ENCODE measurements at regions not wholly inside any gene's neighbourhood (a gene's known extent, or its start where the extent isn't known, plus 50 kb on each side); places are given as distances from the start of the nearest gene placed in this dataset.

GRCh38 chr20:60268491-60268890, 310.3 kb downstream of the CDH26 start:
- Histone ChIP-seq H3K4me2 (ENCODE audit: low read depth, low read length, poor library complexity, severe bottlenecking) (no peak overlapping the region), H3K9me3 (ENCODE audit: low read length) (no peaks in the 10 kb centered on the region; the same call in 1 of the 2 replicates), H3K27ac (ENCODE audit: low read length) (no peak overlapping the region), H3K9me2 (replicated peaks; ENCODE audit: insufficient read depth, low read length) (no peaks in the 10 kb centered on the region), H3K27me3 (ENCODE audit: low read length) (no peaks in the 10 kb centered on the region), H4K20me1 (ENCODE audit: insufficient read depth, low read depth, low read length) (no peaks in the 10 kb centered on the region), H2AFZ (ENCODE audit: low read length) (no peak overlapping the region), H3K9ac (ENCODE audit: low read length) (no peak overlapping the region), H3K4me3 (ENCODE audit: low read length) (no peak overlapping the region), H3K79me2 (ENCODE audit: low read length) (no peaks in the 10 kb centered on the region), H3K4me1 (ENCODE audit: low read length) (no peaks in the 10 kb centered on the region), H3K36me3 (ENCODE audit: insufficient read depth, low read length) (no peaks in the 10 kb centered on the region)
- DNase-seq: peak; percentile 45

DNA sequence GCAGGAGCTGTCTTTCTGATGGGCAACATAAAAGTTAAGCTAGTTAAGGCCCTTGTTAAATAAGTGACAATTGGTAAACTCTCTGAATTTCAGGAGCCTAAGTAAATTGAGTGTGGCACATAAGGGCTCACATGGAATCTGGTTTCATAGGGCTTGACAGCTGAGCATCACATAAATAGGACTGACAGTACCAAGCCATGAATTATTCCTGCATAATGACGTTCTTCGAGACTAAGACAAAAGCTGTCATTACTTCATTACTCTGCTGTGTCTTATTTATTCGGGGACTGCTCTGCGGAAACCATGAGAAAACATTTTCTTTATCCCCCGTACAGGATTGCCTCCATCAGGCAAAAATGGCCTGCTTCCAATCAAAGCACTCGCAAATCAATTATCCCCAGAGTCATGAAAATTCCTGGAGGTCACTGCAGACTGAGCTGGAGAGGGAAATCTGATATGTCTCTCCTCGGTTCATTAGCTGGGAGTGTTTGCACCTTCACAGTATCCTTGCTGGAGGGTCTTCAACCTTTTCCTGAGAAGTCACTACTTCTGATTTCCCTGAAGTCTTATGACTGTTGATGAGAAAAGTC, 311.4 kb downstream of the CDH26 start:
- H3K9me3 ChIP-seq (ENCODE audit: low read length): no peaks in the 10 kb centered on the region; the same call in 1 of the 2 replicates
- no peaks in the 10 kb centered on the region for H3K79me2 ChIP-seq (ENCODE audit: low read length)
- no peaks in the 10 kb centered on the region for H3K9me2 ChIP-seq (replicated peaks; ENCODE audit: insufficient read depth, low read length)
- no peaks in the 10 kb centered on the region for H4K20me1 ChIP-seq (ENCODE audit: insufficient read depth, low read depth, low read length)
- H3K4me2 ChIP-seq (ENCODE audit: low read depth, low read length, poor library complexity, severe bottlenecking): no peak overlapping the region
- H3K4me1 ChIP-seq (ENCODE audit: low read length): no peaks in the 10 kb centered on the region
- H3K27ac ChIP-seq (ENCODE audit: low read length): no peak overlapping the region
- H3K4me3 ChIP-seq (ENCODE audit: low read length): no peak overlapping the region
- DNase-seq: no peak
- no peak overlapping the region for H3K9ac ChIP-seq (ENCODE audit: low read length)
- H3K36me3 ChIP-seq (ENCODE audit: insufficient read depth, low read length): no peaks in the 10 kb centered on the region
- no peaks in the 10 kb centered on the region for H3K27me3 ChIP-seq (ENCODE audit: low read length)
- H2AFZ ChIP-seq (ENCODE audit: low read length): no peak overlapping the region

DNA sequence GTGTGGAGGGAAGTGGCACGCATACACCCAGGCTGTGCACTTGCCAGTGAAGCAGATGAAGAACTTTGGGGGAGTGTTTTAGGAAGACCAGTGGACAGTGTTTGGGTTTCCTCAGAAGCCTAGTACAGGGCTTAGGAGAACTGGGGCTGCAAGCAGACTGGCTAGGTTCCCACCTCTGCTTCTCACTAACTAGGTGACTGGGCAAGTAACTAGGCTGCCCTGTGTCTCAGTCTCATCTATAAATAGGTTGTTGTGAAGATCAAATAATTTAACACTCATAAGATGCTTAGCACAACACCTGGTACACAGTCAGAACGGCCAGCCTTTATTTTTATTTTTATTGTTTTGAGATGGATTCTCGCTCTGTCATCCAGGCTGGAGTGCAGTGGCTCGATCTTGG, 312.1 kb downstream of the CDH26 start:
- H3K9me3 ChIP-seq (ENCODE audit: low read length): no peaks in the 10 kb centered on the region; the same call in 1 of the 2 replicates
- no peak overlapping the region for H3K4me3 ChIP-seq (ENCODE audit: low read length)
- H3K9ac ChIP-seq (ENCODE audit: low read length): no peak overlapping the region
- no peaks in the 10 kb centered on the region for H3K4me1 ChIP-seq (ENCODE audit: low read length)
- H3K4me2 ChIP-seq (ENCODE audit: low read depth, low read length, poor library complexity, severe bottlenecking): no peak overlapping the region
- no peak overlapping the region for H2AFZ ChIP-seq (ENCODE audit: low read length)
- no peaks in the 10 kb centered on the region for H3K9me2 ChIP-seq (replicated peaks; ENCODE audit: insufficient read depth, low read length)
- H3K36me3 ChIP-seq (ENCODE audit: insufficient read depth, low read length): no peaks in the 10 kb centered on the region
- H3K27ac ChIP-seq (ENCODE audit: low read length): no peak overlapping the region
- H3K27me3 ChIP-seq (ENCODE audit: low read length): no peaks in the 10 kb centered on the region
- no peak for DNase-seq
- H3K79me2 ChIP-seq (ENCODE audit: low read length): no peaks in the 10 kb centered on the region
- H4K20me1 ChIP-seq (ENCODE audit: insufficient read depth, low read depth, low read length): no peaks in the 10 kb centered on the region

GRCh38 chr20:60271597-60271996, 313.4 kb downstream of the CDH26 start:
- Histone ChIP-seq H3K36me3 (ENCODE audit: insufficient read depth, low read length) (no peaks in the 10 kb centered on the region), H3K79me2 (ENCODE audit: low read length) (no peaks in the 10 kb centered on the region), H3K4me2 (ENCODE audit: low read depth, low read length, poor library complexity, severe bottlenecking) (no peak overlapping the region), H3K9me2 (replicated peaks; ENCODE audit: insufficient read depth, low read length) (no peaks in the 10 kb centered on the region), H3K4me1 (ENCODE audit: low read length) (no peaks in the 10 kb centered on the region), H4K20me1 (ENCODE audit: insufficient read depth, low read depth, low read length) (no peaks in the 10 kb centered on the region), H3K27ac (ENCODE audit: low read length) (no peak overlapping the region), H3K27me3 (ENCODE audit: low read length) (no peaks in the 10 kb centered on the region), H3K9me3 (ENCODE audit: low read length) (no peaks in the 10 kb centered on the region; the same call in 1 of the 2 replicates), H2AFZ (ENCODE audit: low read length) (no peak overlapping the region), H3K4me3 (ENCODE audit: low read length) (no peak overlapping the region), H3K9ac (ENCODE audit: low read length) (no peak overlapping the region)
- peak; percentile 49 for DNase-seq

DNA sequence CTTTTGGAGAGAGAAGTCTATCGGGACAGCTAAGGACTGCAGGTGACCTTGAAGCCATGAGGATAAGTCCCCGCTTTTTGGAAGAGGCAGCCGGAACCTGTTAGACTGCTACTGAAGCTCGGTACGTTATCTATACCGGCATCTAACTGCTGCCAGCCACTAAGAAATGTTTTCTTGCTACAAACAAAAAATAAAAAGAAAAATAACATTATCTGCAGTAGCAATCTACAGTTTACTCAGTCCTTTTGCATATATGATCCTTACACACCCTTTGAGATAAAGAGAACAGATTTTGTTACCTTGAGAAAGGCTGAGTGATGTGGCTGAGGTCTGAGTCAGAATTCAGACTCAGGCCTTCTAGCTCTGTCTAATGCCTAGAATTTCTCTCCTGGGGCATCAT, 314.6 kb downstream of the CDH26 start:
- Histone ChIP-seq H3K27ac (ENCODE audit: low read length) (no peak overlapping the region), H4K20me1 (ENCODE audit: insufficient read depth, low read depth, low read length) (no peaks in the 10 kb centered on the region), H3K4me1 (ENCODE audit: low read length) (no peaks in the 10 kb centered on the region), H3K4me3 (ENCODE audit: low read length) (no peak overlapping the region), H2AFZ (ENCODE audit: low read length) (no peak overlapping the region), H3K36me3 (ENCODE audit: insufficient read depth, low read length) (no peaks in the 10 kb centered on the region), H3K4me2 (ENCODE audit: low read depth, low read length, poor library complexity, severe bottlenecking) (no peak overlapping the region), H3K79me2 (ENCODE audit: low read length) (no peaks in the 10 kb centered on the region), H3K9me3 (ENCODE audit: low read length) (no peaks in the 10 kb centered on the region; the same call in 1 of the 2 replicates), H3K9ac (ENCODE audit: low read length) (no peak overlapping the region), H3K27me3 (ENCODE audit: low read length) (no peaks in the 10 kb centered on the region), H3K9me2 (replicated peaks; ENCODE audit: insufficient read depth, low read length) (no peaks in the 10 kb centered on the region)
- DNase-seq: no peak

DNA sequence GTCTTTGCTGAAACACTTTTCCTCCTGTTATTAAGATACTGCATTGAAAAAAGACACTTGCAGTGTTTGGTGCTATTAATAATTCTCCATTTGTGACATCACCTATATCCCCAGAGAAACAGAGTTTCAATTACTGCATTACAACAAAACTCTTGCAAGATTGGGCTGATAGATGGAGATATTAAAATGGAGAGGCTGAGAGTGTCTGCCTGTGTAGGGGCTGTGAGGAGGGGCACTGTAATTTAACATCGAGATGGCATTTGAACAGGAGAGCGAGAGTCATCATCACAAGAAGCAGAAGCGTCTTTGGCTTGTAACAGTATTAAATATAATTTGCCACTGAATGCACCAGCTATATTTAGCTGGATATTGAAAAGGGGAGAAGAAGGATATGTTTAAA, 316.5 kb downstream of the CDH26 start:
- H3K9ac ChIP-seq (ENCODE audit: low read length): no peak overlapping the region
- no peaks in the 10 kb centered on the region for H3K9me2 ChIP-seq (replicated peaks; ENCODE audit: insufficient read depth, low read length)
- no peaks in the 10 kb centered on the region for H3K36me3 ChIP-seq (ENCODE audit: insufficient read depth, low read length)
- no peaks in the 10 kb centered on the region for H3K27me3 ChIP-seq (ENCODE audit: low read length)
- H3K27ac ChIP-seq (ENCODE audit: low read length): no peak overlapping the region
- H4K20me1 ChIP-seq (ENCODE audit: insufficient read depth, low read depth, low read length): no peaks in the 10 kb centered on the region
- H3K9me3 ChIP-seq (ENCODE audit: low read length): no peaks in the 10 kb centered on the region
- DNase-seq: no peak
- no peak overlapping the region for H3K4me3 ChIP-seq (ENCODE audit: low read length)
- no peaks in the 10 kb centered on the region for H3K79me2 ChIP-seq (ENCODE audit: low read length)
- no peak overlapping the region for H3K4me2 ChIP-seq (ENCODE audit: low read depth, low read length, poor library complexity, severe bottlenecking)
- no peak overlapping the region for H2AFZ ChIP-seq (ENCODE audit: low read length)
- H3K4me1 ChIP-seq (ENCODE audit: low read length): no peaks in the 10 kb centered on the region

- Histone ChIP-seq H3K9me3 (ENCODE audit: low read length) (peaks cover 14% of the 10 kb centered on the region), H3K4me3 (ENCODE audit: low read length) (no peak overlapping the region), H3K9ac (ENCODE audit: low read length) (no peak overlapping the region), H3K79me2 (ENCODE audit: low read length) (no peaks in the 10 kb centered on the region), H3K27me3 (ENCODE audit: low read length) (no peaks in the 10 kb centered on the region), H4K20me1 (ENCODE audit: insufficient read depth, low read depth, low read length) (no peaks in the 10 kb centered on the region), H2AFZ (ENCODE audit: low read length) (no peak overlapping the region), H3K9me2 (replicated peaks; ENCODE audit: insufficient read depth, low read length) (no peaks in the 10 kb centered on the region), H3K4me2 (ENCODE audit: low read depth, low read length, poor library complexity, severe bottlenecking) (no peak overlapping the region), H3K36me3 (ENCODE audit: insufficient read depth, low read length) (no peaks in the 10 kb centered on the region), H3K27ac (ENCODE audit: low read length) (no peak overlapping the region), H3K4me1 (ENCODE audit: low read length) (no peaks in the 10 kb centered on the region)
- DNase-seq: no peak
Observed at GRCh38 chr20:60281295-60281694, 323.1 kb downstream of the CDH26 start.

DNA sequence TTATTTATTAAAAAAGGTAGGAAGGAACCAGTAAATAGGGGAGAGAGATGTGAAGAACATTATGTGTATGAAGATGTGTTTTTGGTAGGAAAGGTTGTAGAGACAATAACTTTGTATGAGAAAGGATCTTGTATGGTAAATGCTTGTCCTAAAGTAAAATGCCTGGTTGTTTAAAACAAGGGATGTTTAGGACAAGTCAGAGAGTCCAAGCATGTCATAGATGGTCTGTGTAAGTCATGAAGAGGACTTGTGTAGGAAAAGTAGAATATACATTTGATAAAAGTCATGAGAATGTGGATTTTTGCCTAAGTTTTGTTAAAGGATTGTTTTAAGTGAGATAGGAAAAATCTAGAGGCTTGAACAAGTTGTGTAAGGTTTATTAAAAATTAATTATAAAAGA, 325.1 kb downstream of the CDH26 start:
- Histone ChIP-seq H3K4me2 (ENCODE audit: low read depth, low read length, poor library complexity, severe bottlenecking) (no peak overlapping the region), H3K9me3 (ENCODE audit: low read length) (peaks cover 14% of the 10 kb centered on the region), H3K27ac (ENCODE audit: low read length) (no peak overlapping the region), H3K36me3 (ENCODE audit: insufficient read depth, low read length) (no peaks in the 10 kb centered on the region), H3K79me2 (ENCODE audit: low read length) (no peaks in the 10 kb centered on the region), H3K27me3 (ENCODE audit: low read length) (no peaks in the 10 kb centered on the region), H3K9ac (ENCODE audit: low read length) (no peak overlapping the region), H4K20me1 (ENCODE audit: insufficient read depth, low read depth, low read length) (no peaks in the 10 kb centered on the region), H3K9me2 (replicated peaks; ENCODE audit: insufficient read depth, low read length) (no peaks in the 10 kb centered on the region), H2AFZ (ENCODE audit: low read length) (no peak overlapping the region), H3K4me3 (ENCODE audit: low read length) (no peak overlapping the region), H3K4me1 (ENCODE audit: low read length) (no peaks in the 10 kb centered on the region)
- no peak for DNase-seq

GRCh38 chr20:60286764-60287163, 328.5 kb downstream of the CDH26 start:
- Histone ChIP-seq H3K4me3 (ENCODE audit: low read length) (no peak overlapping the region), H3K27me3 (ENCODE audit: low read length) (no peaks in the 10 kb centered on the region), H3K4me2 (ENCODE audit: low read depth, low read length, poor library complexity, severe bottlenecking) (no peak overlapping the region), H3K79me2 (ENCODE audit: low read length) (no peaks in the 10 kb centered on the region), H3K27ac (ENCODE audit: low read length) (no peak overlapping the region), H2AFZ (ENCODE audit: low read length) (no peak overlapping the region), H4K20me1 (ENCODE audit: insufficient read depth, low read depth, low read length) (no peaks in the 10 kb centered on the region), H3K9ac (ENCODE audit: low read length) (no peak overlapping the region), H3K9me3 (ENCODE audit: low read length) (peaks cover 21% of the 10 kb centered on the region), H3K4me1 (ENCODE audit: low read length) (no peaks in the 10 kb centered on the region), H3K36me3 (ENCODE audit: insufficient read depth, low read length) (no peaks in the 10 kb centered on the region), H3K9me2 (replicated peaks; ENCODE audit: insufficient read depth, low read length) (no peaks in the 10 kb centered on the region)
- DNase-seq: no peak
